Activated T-helper 1 cell treated with anti-CD3 and anti-CD28 coated beads, Interleukin-12 subunit alpha, Interleukin-12 subunit beta, Interleukin-2, Interleukin-4 antibody, amounts not matched to agents 30 ng/mL and 10 ng/mL and 1 ng/mL, durations not matched to agents 14 hours and 24 hours and 36 hours (primary cell): ENCODE measurements at regions not wholly inside any gene's neighbourhood (a gene's known extent, or its start where the extent isn't known, plus 50 kb on each side); places are given as distances from the start of the nearest gene placed in this dataset.
"Not testable (repeated sequence)": the region's sequence is repeated elsewhere in the genome, so short reads cannot be mapped to it uniquely, and the experiment has no call there.

Source experiments
- DNase-seq: peaks from one replicate; pipeline ENCODE4 v3.0.0; 2021; ENCODE audit warnings: low spot score
- H3K27ac Mint-ChIP-seq: one replicate; pipeline ENCODE4 v1.8.0; 2021; ENCODE audit warnings: mild to moderate bottlenecking, mixed read lengths
- H3K27me3 Mint-ChIP-seq: one replicate; pipeline ENCODE4 v1.8.0; 2022; ENCODE audit warnings: mild to moderate bottlenecking, moderate library complexity, mixed read lengths; ENCODE audit not compliant: insufficient read depth
- H3K36me3 Mint-ChIP-seq: one replicate; pipeline ENCODE4 v1.8.0; 2021; ENCODE audit warnings: low read depth, mixed read lengths
- H3K4me1 Mint-ChIP-seq: one replicate; pipeline ENCODE4 v1.8.0; 2021; ENCODE audit warnings: low read depth, mixed read lengths
- H3K4me3 Mint-ChIP-seq: one replicate; pipeline ENCODE4 v1.8.0; 2021; ENCODE audit warnings: mild to moderate bottlenecking, moderate library complexity, mixed read lengths
- H3K9me3 Mint-ChIP-seq: one replicate; pipeline ENCODE4 v1.8.0; 2021; ENCODE audit warnings: mixed read lengths
- intact Hi-C: fragments of 100-400 bp; cut with micrococcal nuclease; formaldehyde crosslinking; loops from one replicate; pipeline ENCODE4 v1.15.1; 2024

GRCh38 chr3:74978684-74979083 is 364.2 kb upstream of the CNTN3 start:
- DNase-seq = no peak
- H3K9me3 Mint-ChIP-seq = peaks cover 13% of the 10 kb centered on the region
- no peaks in the 10 kb centered on the region for H3K4me1 Mint-ChIP-seq
- no peak overlapping the region for H3K27ac Mint-ChIP-seq
- intact Hi-C loops = no loop called here
- no peak overlapping the region for H3K4me3 Mint-ChIP-seq
- no peaks in the 10 kb centered on the region for H3K27me3 Mint-ChIP-seq
- H3K36me3 Mint-ChIP-seq = no peaks in the 10 kb centered on the region

DNA sequence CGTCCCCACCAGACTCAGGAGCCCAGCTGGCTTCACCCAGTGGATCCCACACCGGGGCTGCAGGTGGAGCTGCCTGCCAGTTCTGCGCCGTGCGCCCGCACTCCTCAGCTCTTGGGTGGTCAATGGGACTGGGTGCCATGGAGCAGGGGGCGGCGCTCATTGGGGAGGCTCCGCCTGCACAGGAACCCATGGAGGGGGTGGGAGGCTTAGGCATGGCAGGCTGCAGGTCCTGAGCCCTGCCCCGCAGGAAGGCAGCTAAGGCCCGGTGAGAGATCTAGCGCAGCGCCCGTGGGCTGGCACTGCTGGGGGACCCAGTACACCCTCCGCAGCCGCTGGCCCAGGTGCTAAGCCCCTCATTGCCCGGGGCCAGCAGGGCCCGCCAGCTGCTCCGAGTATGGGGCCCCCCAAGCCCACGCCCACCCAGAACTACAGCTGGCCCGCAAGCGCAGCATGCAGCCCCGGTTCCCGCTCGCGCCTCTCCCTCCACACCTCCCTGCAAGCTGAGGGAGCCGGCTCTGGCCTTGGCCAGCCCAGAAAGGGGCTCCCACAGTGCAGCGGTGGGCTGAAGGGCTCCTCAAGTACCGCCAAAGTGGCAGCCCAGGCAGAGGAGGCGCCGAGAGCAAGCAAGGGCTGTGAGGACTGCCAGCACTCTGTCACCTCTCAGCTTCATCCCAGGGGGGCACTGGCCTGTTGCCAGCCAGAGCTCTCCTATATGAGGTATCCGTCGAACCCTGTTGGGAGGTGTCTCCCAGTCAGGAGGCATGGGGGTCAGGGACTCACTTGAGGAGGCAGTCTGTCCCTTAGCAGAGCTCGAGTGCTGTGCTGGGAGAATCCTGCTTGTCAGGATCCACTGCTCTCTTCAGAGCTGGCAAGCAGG is 370.8 kb upstream of the CNTN3 start:
- H3K36me3 Mint-ChIP-seq, intact Hi-C loops, DNase-seq, H3K4me3 Mint-ChIP-seq, H3K27me3 Mint-ChIP-seq, H3K4me1 Mint-ChIP-seq, H3K27ac Mint-ChIP-seq: not testable (repeated sequence)
- peaks cover 11% of the 10 kb centered on the region for H3K9me3 Mint-ChIP-seq

DNA sequence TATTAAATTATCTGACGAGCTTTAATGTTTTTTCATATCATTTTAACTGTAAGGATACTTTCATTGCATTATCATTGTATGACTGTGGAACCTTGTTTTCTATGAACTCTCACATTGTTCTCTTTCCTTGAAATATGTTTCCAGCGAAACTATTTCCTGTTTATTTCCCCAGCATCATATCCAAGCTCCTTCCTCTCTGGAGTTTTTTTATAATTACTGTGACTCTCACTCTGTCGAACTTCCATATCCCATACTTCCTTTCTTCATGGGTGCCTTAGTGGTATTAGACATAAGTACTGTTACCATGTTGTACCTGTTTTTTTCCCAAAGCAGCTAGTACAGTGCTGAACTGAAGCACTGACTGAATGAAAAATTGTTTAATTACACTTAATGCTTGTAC is 373.6 kb upstream of the CNTN3 start:
- DNase-seq = no peak
- Mint-ChIP-seq H3K9me3 (peaks cover 7% of the 10 kb centered on the region), H3K4me3 (no peak overlapping the region), H3K36me3 (no peaks in the 10 kb centered on the region), H3K4me1 (no peaks in the 10 kb centered on the region), H3K27ac (no peak overlapping the region), H3K27me3 (no peaks in the 10 kb centered on the region)
- intact Hi-C loops = no loop called here

DNA sequence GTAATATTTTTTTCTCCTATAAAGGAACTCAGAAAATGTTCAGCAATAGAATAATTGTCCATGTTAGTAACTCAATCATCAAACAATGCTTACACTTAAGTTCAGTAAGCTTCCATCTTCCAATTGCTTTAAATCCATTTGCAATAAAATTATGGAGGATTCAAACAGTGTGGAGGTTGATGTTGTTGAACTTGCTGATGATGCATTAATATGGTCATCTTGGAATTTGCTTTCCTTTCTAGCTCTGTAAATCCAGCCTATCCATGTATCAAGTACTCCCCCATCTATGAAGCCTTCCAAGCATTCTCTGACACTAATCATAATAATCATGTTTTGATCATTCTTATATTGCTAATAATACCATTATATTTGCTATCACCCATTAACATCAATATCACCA is 378.4 kb upstream of the CNTN3 start:
- Mint-ChIP-seq H3K4me3 (no peak overlapping the region), H3K27ac (no peak overlapping the region), H3K9me3 (no peaks in the 10 kb centered on the region), H3K27me3 (no peaks in the 10 kb centered on the region), H3K36me3 (no peaks in the 10 kb centered on the region), H3K4me1 (no peaks in the 10 kb centered on the region)
- intact Hi-C loops = no loop called here
- no peak for DNase-seq

DNA sequence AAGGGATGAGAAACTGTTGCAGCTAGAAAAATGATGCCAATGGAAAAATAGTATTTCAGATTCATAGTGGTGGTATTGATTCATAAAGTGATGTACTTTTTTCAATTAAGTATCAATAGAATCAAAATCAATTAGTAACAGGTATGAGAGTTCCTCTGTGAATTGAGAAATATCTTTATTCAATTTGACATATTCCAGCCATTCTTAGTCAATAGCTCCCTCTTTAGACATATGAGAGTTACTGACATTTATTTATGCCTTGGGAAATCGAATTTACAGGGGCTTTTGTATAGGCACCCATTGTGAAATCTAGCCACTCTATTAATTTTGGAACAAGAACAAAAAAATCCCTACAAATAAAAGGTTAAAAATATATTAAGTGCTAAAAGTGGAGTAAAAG is 386.9 kb upstream of the CNTN3 start:
- intact Hi-C loops = no loop called here
- Mint-ChIP-seq H3K36me3 (no peaks in the 10 kb centered on the region), H3K4me1 (no peaks in the 10 kb centered on the region), H3K4me3 (no peak overlapping the region), H3K27me3 (no peaks in the 10 kb centered on the region), H3K27ac (no peak overlapping the region), H3K9me3 (no peaks in the 10 kb centered on the region)
- no peak for DNase-seq

- no peak overlapping the region for H3K27ac Mint-ChIP-seq
- H3K27me3 Mint-ChIP-seq = no peaks in the 10 kb centered on the region
- no peak for DNase-seq
- H3K36me3 Mint-ChIP-seq = no peaks in the 10 kb centered on the region
- no peak overlapping the region for H3K4me3 Mint-ChIP-seq
- no peaks in the 10 kb centered on the region for H3K4me1 Mint-ChIP-seq
- intact Hi-C loops = no loop called here
- H3K9me3 Mint-ChIP-seq = no peaks in the 10 kb centered on the region
These were observed 398.4 kb upstream of the CNTN3 start for GRCh38 chr3:75012791-75013331.

- Mint-ChIP-seq H3K4me3 (no peak overlapping the region), H3K27ac (no peak overlapping the region), H3K27me3 (no peaks in the 10 kb centered on the region), H3K9me3 (no peaks in the 10 kb centered on the region), H3K4me1 (no peaks in the 10 kb centered on the region), H3K36me3 (no peaks in the 10 kb centered on the region)
- no peak for DNase-seq
- intact Hi-C loops = no loop called here
These were observed 399.5 kb upstream of the CNTN3 start for GRCh38 chr3:75014008-75014407.

GRCh38 chr3:75015280-75015679 is 400.8 kb upstream of the CNTN3 start:
- no peak overlapping the region for H3K27ac Mint-ChIP-seq
- H3K4me3 Mint-ChIP-seq = no peak overlapping the region
- intact Hi-C loops = no loop called here
- DNase-seq = no peak
- no peaks in the 10 kb centered on the region for H3K27me3 Mint-ChIP-seq
- H3K4me1 Mint-ChIP-seq = no peaks in the 10 kb centered on the region
- H3K9me3 Mint-ChIP-seq = no peaks in the 10 kb centered on the region
- H3K36me3 Mint-ChIP-seq = no peaks in the 10 kb centered on the region

DNA sequence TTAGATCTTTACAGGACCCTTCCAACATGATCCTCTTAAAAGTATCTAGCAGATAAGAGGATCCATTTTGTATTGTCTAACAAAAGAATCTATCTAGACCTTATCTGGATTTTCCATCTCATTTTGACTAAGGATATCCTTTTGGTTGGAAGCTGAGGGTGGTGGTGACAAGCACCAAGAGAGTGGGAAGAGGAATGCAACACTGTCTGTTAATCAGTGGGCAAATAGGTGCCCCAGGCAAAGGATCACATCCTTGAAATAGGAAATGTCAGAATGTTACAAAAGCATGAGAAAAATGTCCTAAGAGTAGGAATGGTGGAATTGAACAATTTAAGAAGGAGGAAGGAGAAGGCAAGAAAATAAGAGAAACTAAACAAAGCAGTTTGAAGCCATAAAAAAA is 420.7 kb upstream of the CNTN3 start:
- intact Hi-C loops = no loop called here
- no peak overlapping the region for H3K4me3 Mint-ChIP-seq
- H3K27ac Mint-ChIP-seq = no peak overlapping the region
- no peaks in the 10 kb centered on the region for H3K27me3 Mint-ChIP-seq
- no peak for DNase-seq
- H3K4me1 Mint-ChIP-seq = no peaks in the 10 kb centered on the region
- peaks cover 11% of the 10 kb centered on the region for H3K9me3 Mint-ChIP-seq
- no peaks in the 10 kb centered on the region for H3K36me3 Mint-ChIP-seq

DNA sequence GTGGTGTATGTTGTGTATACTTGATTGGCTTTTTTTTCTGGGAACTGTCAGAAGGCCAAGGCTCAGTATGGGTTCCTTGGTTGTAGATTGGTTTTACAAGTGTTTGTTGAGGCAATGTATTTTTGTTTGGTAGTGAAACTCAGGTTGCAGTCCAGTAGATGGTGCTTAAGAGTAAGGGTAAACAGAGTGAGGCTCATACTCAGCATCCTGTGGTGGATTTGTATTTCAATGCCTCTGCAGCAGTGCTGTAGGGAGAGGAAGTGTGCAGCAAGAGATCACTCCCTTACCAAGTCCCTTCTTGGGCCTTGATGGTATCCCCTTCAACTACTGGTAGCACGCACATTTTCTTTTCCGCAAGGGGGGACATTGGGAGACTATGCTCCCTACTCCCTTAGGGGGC is 428.5 kb upstream of the CNTN3 start:
- Mint-ChIP-seq H3K9me3 (peaks cover 43% of the 10 kb centered on the region), H3K36me3 (no peaks in the 10 kb centered on the region), H3K27me3 (no peaks in the 10 kb centered on the region), H3K4me3 (no peak overlapping the region), H3K4me1 (no peaks in the 10 kb centered on the region), H3K27ac (no peak overlapping the region)
- DNase-seq = no peak
- intact Hi-C loops = no loop called here

GRCh38 chr3:75048650-75049049 is 434.2 kb upstream of the CNTN3 start:
- no peak overlapping the region for H3K27ac Mint-ChIP-seq
- intact Hi-C loops = no loop called here
- H3K27me3 Mint-ChIP-seq = no peaks in the 10 kb centered on the region
- H3K4me1 Mint-ChIP-seq = no peaks in the 10 kb centered on the region
- no peaks in the 10 kb centered on the region for H3K36me3 Mint-ChIP-seq
- no peak for DNase-seq
- peaks cover 14% of the 10 kb centered on the region for H3K9me3 Mint-ChIP-seq
- H3K4me3 Mint-ChIP-seq = no peak overlapping the region

- no peak overlapping the region for H3K4me3 Mint-ChIP-seq
- H3K9me3 Mint-ChIP-seq = peaks cover 13% of the 10 kb centered on the region
- no peaks in the 10 kb centered on the region for H3K27me3 Mint-ChIP-seq
- no peaks in the 10 kb centered on the region for H3K4me1 Mint-ChIP-seq
- intact Hi-C loops = no loop called here
- no peak for DNase-seq
- no peaks in the 10 kb centered on the region for H3K36me3 Mint-ChIP-seq
- H3K27ac Mint-ChIP-seq = no peak overlapping the region
These were observed 435.1 kb upstream of the CNTN3 start for GRCh38 chr3:75049533-75049932.

DNA sequence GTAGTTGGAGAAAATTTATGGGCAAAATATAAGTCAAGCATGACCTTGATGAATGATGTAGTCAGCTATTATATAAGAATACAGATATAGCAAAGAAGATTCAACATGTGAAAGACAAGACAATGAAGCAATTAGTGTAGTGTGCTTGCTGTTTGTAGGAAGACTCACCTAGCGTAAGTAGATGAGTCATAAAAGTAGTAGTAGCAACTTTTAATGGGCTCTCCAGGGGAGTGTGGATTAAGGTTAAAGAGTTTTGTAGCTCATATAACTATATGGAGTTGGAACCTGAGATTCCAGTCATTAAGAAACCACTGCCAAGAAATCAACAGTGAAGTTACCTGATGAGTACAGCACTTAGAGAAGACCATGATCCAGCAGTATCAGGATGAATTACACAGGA is 444.7 kb upstream of the CNTN3 start:
- no peaks in the 10 kb centered on the region for H3K9me3 Mint-ChIP-seq
- H3K4me3 Mint-ChIP-seq = no peak overlapping the region
- no peaks in the 10 kb centered on the region for H3K27me3 Mint-ChIP-seq
- no peak overlapping the region for H3K27ac Mint-ChIP-seq
- intact Hi-C loops = no loop called here
- DNase-seq = no peak
- no peaks in the 10 kb centered on the region for H3K36me3 Mint-ChIP-seq
- no peaks in the 10 kb centered on the region for H3K4me1 Mint-ChIP-seq

DNA sequence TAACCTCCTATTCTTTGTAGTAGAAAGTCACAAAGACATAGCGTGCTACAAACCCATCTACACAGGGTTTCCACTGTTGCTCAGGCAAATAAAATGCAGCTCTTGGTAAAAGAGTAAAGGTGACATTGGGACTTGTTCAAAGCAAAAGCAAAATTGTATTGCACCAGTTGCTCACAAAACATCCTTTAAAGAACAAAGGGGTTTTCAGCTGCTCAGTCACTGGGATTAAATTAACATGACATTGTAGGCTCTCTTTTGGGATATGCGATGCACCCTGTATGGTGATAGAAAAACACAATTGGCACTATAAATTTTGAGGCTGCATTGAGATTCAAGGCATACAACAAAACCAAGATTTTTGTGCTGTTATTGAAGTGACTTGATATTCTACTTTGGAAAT is 447.3 kb upstream of the CNTN3 start:
- no peak overlapping the region for H3K27ac Mint-ChIP-seq
- intact Hi-C loops = no loop called here
- no peaks in the 10 kb centered on the region for H3K27me3 Mint-ChIP-seq
- no peak overlapping the region for H3K4me3 Mint-ChIP-seq
- no peaks in the 10 kb centered on the region for H3K36me3 Mint-ChIP-seq
- peaks cover 15% of the 10 kb centered on the region for H3K9me3 Mint-ChIP-seq
- DNase-seq = no peak
- no peaks in the 10 kb centered on the region for H3K4me1 Mint-ChIP-seq
